Vagina (tissue), 2 donors: ENCODE measurements at regions not wholly inside any gene's neighbourhood (a gene's known extent, or its start where the extent isn't known, plus 50 kb on each side); places are given as distances from the start of the nearest gene placed in this dataset.

Experiments used
- CTCF ChIP-seq, 3 experiments: fragments of 450-650 bp in 2 of 3; fragments of 200-600 bp in 1 of 3; sonication (generic) in 1 of 3; IDR thresholded peaks; one replicate each; pipeline ENCODE4 v1.5.1; 2017 to 2019; ENCODE audit warnings: antibody characterized with exemption in 3 of 3, mild to moderate bottlenecking in 2 of 3, moderate library complexity in 2 of 3
- POLR2A ChIP-seq, 2 donors: fragments of 450-650 bp; IDR thresholded peaks; one replicate each; pipeline ENCODE4 v1.6.1; 2017; ENCODE audit warnings: antibody characterized with exemption in 2 of 2, mild to moderate bottlenecking in 2 of 2, moderate library complexity in 2 of 2

- TF ChIP-seq CTCF (IDR thresholded peaks at IDR 0.05), result no peak
- TF ChIP-seq POLR2A (IDR thresholded peaks at IDR 0.05), result no peak
These were observed 309.5 kb upstream of the SLITRK3 start for GRCh38 chr3:165505657-165506056.
